GM19025 (cell line): ENCODE measurements at regions not wholly inside any gene's neighbourhood (a gene's known extent, or its start where the extent isn't known, plus 50 kb on each side); places are given as distances from the start of the nearest gene placed in this dataset.
"Not testable (repeated sequence)": the region's sequence is repeated elsewhere in the genome, so short reads cannot be mapped to it uniquely, and the experiment has no call there.

Experiments
- ATAC-seq: cut with Tn5 transposase; IDR thresholded peaks from one replicate; pipeline ENCODE4 v1.9.1; 2021; ENCODE audit warnings: mild to moderate bottlenecking, low read depth, moderate library complexity; ENCODE audit not compliant: unreplicated experiment

GRCh38 chr5:154653764-154654485 is 101.3 kb upstream of the LARP1 start:
- ATAC-seq: no peak

DNA sequence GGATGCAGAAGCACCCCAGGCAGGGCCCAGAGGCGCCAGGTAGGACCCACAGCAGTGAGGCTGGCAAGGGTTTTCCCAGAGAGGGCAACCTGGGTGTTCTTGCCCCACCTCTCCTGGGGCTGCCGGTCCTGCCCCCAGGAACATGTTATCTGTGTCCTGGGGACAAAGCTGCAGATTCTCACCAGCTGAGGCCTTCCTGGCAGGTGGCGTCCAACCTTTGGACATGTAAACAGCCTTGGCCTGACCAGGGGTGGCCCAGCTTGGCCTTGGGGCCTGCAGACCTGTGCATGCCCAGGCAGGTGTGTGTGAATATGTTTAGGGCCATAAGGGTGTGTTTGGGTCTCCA is 101.8 kb upstream of the LARP1 start:
- no peak for ATAC-seq

DNA sequence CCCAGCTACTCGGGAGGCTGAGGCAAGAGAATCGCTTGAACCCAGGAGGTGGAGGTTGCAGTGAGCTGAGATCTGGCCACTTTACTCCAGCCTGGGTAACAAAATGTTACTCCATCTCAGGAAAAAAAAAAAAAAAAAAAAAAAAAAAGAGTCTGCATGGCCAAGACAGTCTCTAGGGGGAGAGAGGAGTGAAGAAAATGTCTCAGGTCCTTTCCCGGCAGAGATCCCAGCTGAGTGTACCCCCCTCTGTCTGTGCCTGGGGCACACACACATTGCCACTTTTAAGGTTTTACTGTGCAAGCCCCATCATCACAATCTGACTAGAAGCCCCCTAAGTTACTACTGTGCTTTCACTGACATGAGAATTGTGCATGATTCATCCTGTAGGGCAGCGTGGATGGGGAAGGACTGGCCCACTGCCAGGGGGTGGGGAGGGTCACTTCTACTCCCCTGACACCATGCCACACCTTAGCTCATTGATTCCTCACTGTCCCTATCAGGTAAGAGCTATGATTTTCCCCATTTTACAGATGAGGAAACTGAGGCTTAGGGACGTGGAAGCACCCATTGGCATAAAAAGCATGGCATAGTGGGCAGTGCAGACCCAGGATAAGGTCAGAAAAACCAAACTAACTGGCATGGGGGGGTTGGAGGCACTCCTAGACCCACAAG is 102.3 kb upstream of the LARP1 start:
- ATAC-seq: no peak

DNA sequence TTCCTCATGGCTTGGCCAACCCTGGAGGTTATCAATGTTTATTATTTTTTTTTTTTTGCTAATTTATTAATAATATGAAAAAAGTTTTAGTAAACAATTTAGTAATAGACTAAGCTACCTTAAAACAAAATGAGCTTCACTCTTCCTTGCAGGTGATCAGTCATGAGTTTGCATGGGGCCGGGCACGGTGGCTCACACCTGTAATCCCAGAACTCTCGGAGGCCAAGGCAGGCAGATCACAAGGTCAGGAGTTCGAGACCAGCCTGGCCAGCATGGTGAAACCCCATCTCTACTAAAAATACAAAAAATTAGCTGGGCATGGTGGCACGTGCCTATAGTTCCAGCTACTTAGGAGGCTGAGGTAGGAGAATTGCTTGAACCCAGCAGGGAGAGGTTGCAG is 103.4 kb upstream of the LARP1 start:
- ATAC-seq: not testable (repeated sequence)

GRCh38 chr5:154648706-154649105 is 106.5 kb upstream of the LARP1 start:
- no peak for ATAC-seq

DNA sequence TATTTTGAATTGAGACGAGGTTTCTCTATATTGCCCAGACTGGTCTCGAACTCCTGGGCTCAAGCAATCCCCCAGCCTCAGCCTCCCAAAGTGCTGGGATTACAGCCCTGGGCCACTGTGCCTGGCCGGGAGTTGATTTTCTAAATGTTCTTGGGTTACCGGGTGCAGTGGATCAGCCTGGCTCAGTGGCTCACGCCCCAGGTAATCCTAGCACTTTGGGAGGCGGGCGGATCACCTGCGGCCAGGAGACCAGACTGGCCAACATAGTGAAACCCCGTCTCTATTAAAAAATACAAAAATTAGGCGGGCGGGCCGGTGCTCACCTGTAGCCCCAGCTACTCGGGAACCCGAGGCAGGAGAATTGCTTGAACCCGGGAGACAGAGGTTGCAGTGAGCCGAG is 106.9 kb upstream of the LARP1 start:
- ATAC-seq: no peak

- ATAC-seq: no peak
These were observed 107.4 kb upstream of the LARP1 start for GRCh38 chr5:154647761-154648145.

DNA sequence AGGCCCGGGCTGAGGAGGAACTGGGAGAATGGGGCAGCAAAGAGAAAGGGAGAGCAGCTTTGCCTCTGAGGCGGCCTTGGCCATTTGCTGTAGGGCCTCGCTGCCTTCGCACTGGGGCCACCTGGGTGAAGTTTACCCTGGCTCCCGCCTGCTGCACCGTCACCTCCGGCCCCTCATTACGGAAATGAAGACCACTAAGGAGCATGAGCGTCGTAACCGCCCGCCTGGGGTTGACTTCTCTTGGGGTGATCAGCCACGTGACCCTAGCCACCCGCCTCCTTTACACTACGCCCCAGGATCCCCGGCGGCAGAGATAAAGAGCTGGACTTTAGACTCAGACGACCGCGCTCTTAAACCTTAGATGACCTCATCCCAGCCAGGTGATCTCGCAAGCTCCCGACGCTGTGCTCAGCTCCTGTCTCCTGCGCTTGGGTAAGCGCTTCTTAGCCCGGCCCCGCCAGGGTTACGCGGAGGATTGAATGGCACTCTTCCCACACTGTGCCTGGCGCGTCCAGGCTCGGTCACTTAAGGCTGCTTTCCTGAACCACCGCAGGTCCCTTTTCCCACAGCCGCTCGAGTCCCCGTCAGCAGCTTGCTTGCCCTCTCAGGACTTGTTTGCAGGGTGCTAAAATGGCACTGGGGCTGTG is 107.9 kb upstream of the LARP1 start:
- peak; percentile 87 for ATAC-seq

DNA sequence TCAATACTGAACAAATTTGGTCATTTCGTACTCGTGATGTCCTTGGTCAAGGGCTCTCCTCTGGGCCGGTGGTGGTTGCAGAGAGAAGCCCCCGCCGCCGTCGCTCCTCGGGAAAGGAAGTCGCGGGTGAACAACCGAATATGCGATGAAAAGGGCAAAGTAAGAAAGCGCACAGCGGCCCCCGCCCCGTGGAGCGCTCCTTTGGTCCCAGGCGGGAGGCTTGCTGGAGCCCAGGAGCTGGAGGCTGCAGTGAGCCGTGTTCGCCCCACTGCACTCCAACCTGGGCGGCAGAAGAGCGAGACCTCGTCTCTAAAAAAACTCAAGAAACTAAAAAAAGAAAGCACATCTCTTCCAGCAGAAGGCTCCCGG is 108.4 kb upstream of the LARP1 start:
- ATAC-seq: peak; percentile 20

- no peak for ATAC-seq
These were observed 110.3 kb upstream of the LARP1 start for GRCh38 chr5:154644745-154645411.

- no peak for ATAC-seq
These were observed 112.5 kb upstream of the LARP1 start for GRCh38 chr5:154642499-154643245.

DNA sequence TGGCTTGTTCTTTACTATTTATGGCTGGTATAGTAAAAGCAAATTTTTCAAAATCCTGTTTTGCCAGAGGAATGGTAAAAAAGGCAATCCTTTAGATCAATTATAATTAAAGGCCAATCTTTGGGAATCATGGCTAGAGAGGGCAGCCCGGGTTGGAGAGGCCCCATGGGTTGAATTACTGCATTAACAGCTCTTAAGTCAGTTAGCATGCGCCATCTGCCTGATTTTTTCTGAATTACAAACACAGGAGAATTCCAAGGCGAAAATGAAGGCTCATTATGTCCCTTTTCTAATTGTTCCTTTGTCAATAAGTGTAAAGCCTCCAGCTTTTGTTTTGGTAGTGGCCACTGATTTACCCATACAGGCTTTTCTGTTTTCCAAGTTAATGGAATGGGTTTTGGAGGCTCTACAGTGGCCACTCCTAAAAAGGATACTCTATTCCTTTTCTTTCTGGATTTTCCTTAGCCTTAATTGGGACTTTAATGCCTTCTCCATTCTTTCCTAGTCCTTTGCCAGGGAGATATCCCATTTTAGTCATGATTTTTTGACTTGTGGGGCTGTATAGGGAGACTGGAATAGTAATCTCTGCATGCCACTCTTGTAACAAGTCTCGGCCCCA is 114.9 kb upstream of the LARP1 start:
- not testable (repeated sequence) for ATAC-seq

GRCh38 chr5:154636786-154637185 is 118.4 kb upstream of the LARP1 start:
- ATAC-seq: not testable (repeated sequence)

GRCh38 chr5:154636271-154636670 is 118.9 kb upstream of the LARP1 start:
- ATAC-seq: not testable (repeated sequence)

DNA sequence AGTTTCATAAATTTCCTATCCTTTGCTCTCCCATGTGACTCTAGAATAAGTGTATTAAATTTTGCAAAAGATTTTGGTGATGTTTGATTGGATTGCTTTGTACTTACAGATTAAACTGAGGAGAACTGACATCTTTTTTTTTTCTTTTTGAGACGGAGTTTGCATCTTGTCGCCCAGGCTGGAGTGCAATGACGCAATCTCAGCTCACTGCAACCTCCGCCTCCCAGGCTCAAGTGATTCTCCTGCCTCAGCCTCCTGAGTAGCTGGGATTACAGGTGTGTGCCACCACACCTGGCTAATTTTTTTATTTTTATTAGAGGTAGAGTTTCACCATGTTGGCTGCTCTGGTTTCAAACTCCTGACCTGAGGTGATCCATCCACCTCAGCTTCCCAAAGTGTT is 121.4 kb upstream of the LARP1 start:
- ATAC-seq: not testable (repeated sequence)

DNA sequence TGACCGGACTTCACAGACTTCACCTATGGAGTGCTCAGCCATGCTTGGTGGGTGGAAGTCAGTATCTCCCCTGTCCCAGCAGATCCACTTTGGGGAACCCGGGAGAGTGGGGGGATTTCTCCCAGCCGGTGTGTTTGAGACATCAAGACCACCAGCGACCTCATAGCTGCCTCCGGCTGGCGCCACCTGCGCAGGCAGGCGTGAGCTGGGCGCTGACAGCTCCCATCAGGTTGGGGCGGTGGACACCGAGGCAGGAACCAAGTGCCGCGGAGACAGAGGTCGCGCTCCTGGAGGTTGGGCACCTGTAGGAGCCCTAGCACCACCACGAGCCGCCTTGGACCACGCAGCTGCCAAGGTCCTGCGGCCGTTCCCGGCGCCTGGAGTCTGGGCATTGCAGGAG is 124.0 kb upstream of the LARP1 start:
- ATAC-seq: no peak

DNA sequence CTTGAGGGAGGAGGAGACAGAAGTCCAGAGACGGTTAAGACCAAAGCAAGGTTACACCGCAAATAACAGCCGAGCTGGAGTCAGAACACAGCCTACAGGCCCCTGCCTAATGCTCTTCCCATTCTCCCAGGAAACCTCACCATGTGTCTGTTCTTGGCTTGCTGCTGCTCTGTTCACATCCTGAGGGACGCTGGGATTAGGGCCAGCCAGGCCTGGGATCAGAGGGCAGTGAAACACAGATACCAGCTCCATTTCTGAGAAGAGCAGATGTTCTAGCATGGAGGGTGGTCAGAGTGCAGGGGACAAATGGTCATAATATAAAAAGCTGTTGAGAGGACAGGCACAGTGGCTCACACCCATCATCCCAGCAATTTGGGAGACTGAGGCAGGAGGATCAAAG is 124.8 kb upstream of the LARP1 start:
- ATAC-seq: no peak

GRCh38 chr5:154628685-154629084 is 126.5 kb upstream of the LARP1 start:
- ATAC-seq: no peak

DNA sequence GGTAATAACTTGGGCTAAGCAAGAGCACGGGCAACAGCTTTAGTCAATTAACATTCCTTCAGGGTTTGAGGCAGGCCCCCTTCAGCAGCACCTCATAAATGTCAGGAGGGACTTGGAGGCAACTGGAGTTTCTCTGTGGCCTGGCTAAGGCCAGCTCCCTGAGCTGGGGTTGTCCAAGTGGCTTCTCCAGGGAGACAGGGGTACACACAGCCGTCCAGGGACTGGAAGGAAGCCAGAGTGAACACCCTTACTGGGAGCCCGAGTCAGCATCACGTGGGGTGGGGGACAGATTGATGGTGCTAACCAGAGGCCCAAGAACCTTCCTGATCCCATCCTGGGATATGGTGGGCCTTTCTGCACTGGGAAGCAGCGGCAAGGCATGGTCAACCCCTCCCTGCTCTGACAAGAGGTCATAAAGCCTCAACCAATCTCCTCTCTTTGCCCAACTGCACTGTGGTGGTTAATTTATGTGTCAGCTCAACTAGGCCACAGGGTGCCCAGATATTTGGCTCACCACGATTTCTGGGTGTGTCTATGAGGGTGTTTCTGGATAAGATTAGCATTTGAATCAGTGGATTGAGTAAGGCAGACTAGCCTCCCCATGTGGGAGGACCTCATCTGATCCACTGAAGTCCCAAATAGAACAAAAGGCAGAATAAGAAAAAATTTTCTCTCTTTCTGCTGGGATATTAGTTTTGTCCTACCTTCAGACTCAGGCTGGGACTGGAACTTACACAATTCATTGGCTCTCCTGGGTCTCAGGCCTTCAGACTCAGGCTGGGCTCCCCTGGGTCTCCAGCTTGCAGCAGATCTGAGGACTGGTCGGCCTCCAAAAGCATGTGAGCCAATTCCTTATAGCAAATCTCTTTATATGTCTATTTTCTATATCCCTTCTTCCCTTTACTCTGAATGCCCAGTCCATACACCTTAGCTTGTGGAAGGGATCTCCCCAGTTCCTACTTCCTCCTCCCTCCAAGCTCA is 127.2 kb upstream of the LARP1 start:
- ATAC-seq: no peak
